Inflammatory macrophage treated with lipopolysaccharide for 1 hour (primary cell): ENCODE measurements at regions not wholly inside any gene's neighbourhood (a gene's known extent, or its start where the extent isn't known, plus 50 kb on each side); places are given as distances from the start of the nearest gene placed in this dataset.

Experiments
- DNase-seq, 2 donors: peaks; one replicate each; pipeline ENCODE4 v3.0.0-alpha.2; 2020 to 2022

GRCh38 chr7:17485904-17486303 is 187.5 kb downstream of the AHR start:
- DNase-seq: no peak

GRCh38 chr7:17486835-17487234 is 188.4 kb downstream of the AHR start:
- DNase-seq: no peak

GRCh38 chr7:17487343-17487742 is 188.9 kb downstream of the AHR start:
- DNase-seq: no peak

GRCh38 chr7:17488829-17489228 is 190.4 kb downstream of the AHR start:
- DNase-seq: no peak

- DNase-seq: no peak
These were observed 191.5 kb downstream of the AHR start for GRCh38 chr7:17489961-17490360.

- no peak for DNase-seq
These were observed 192.4 kb downstream of the AHR start for GRCh38 chr7:17490825-17491224.

- no peak for DNase-seq
These were observed 194.0 kb downstream of the AHR start for GRCh38 chr7:17492437-17492836.

- DNase-seq: no peak
These were observed 195.0 kb downstream of the AHR start for GRCh38 chr7:17493446-17493845.

- DNase-seq: no peak
These were observed 197.4 kb downstream of the AHR start for GRCh38 chr7:17495655-17496394.

- no peak for DNase-seq
These were observed 198.7 kb downstream of the AHR start for GRCh38 chr7:17497136-17497535.

GRCh38 chr7:17497549-17498167 is 199.2 kb downstream of the AHR start:
- no peak for DNase-seq

GRCh38 chr7:17498230-17498629 is 199.8 kb downstream of the AHR start:
- no peak for DNase-seq

GRCh38 chr7:17500736-17501135 is 202.3 kb downstream of the AHR start:
- DNase-seq: no peak

- no peak for DNase-seq
These were observed 203.2 kb downstream of the AHR start for GRCh38 chr7:17501441-17502212.

- no peak for DNase-seq
These were observed 204.0 kb downstream of the AHR start for GRCh38 chr7:17502213-17503060.

- DNase-seq: no peak
These were observed 207.6 kb downstream of the AHR start for GRCh38 chr7:17506095-17506494.

- DNase-seq: no peak
These were observed 208.1 kb downstream of the AHR start for GRCh38 chr7:17506596-17506995.

- no peak for DNase-seq
These were observed 209.3 kb downstream of the AHR start for GRCh38 chr7:17507717-17508116.

- DNase-seq: no peak
These were observed 213.8 kb downstream of the AHR start for GRCh38 chr7:17512181-17512675.

GRCh38 chr7:17516771-17517170 is 218.3 kb downstream of the AHR start:
- no peak for DNase-seq

GRCh38 chr7:17520941-17521340 is 222.5 kb downstream of the AHR start:
- DNase-seq: no peak

- peak; percentile 45 to 56 for DNase-seq
These were observed 223.0 kb downstream of the AHR start for GRCh38 chr7:17521437-17521836.
